HG03469 (cell line): ENCODE measurements at regions not wholly inside any gene's neighbourhood (a gene's known extent, or its start where the extent isn't known, plus 50 kb on each side); places are given as distances from the start of the nearest gene placed in this dataset.
A peak's percentile ranks its signal among the peaks of the same experiment; 100 is the strongest.

Source experiments
- ATAC-seq: cut with Tn5 transposase; IDR thresholded peaks from one replicate; pipeline ENCODE4 v1.9.1; 2021; ENCODE audit warnings: mild to moderate bottlenecking, moderate library complexity, moderate number of reproducible peaks; ENCODE audit not compliant: unreplicated experiment

- no peak for ATAC-seq
Measured at GRCh38 chr15:47177177-47177576, 540.1 kb upstream of the SEMA6D start.

- ATAC-seq, result no peak
Measured at GRCh38 chr15:47179988-47180387, 537.3 kb upstream of the SEMA6D start.

- ATAC-seq, result no peak
Measured at GRCh38 chr15:47182818-47183217, 534.5 kb upstream of the SEMA6D start.

- no peak for ATAC-seq
Measured at GRCh38 chr15:47184003-47184907, 533.0 kb upstream of the SEMA6D start.

- ATAC-seq, result no peak
Measured at GRCh38 chr15:47184908-47185801, 532.1 kb upstream of the SEMA6D start.

GRCh38 chr15:47186075-47186474, 531.2 kb upstream of the SEMA6D start:
- ATAC-seq, result no peak

- ATAC-seq, result no peak
Measured at GRCh38 chr15:47188758-47189507, 528.4 kb upstream of the SEMA6D start.

- ATAC-seq, result no peak
Measured at GRCh38 chr15:47194718-47195117, 522.6 kb upstream of the SEMA6D start.

GRCh38 chr15:47196048-47196447, 521.3 kb upstream of the SEMA6D start:
- peak; percentile 90 for ATAC-seq

GRCh38 chr15:47203993-47204392, 513.3 kb upstream of the SEMA6D start:
- no peak for ATAC-seq

GRCh38 chr15:47206358-47206978, 510.8 kb upstream of the SEMA6D start:
- no peak for ATAC-seq

GRCh38 chr15:47209591-47209990, 507.7 kb upstream of the SEMA6D start:
- no peak for ATAC-seq

- ATAC-seq, result no peak
Measured at GRCh38 chr15:47212222-47213010, 504.9 kb upstream of the SEMA6D start.

- no peak for ATAC-seq
Measured at GRCh38 chr15:47213883-47214282, 503.4 kb upstream of the SEMA6D start.

GRCh38 chr15:47218295-47218694, 499.0 kb upstream of the SEMA6D start:
- no peak for ATAC-seq

GRCh38 chr15:47244361-47244760, 472.9 kb upstream of the SEMA6D start:
- ATAC-seq, result no peak

GRCh38 chr15:47246317-47246716, 471.0 kb upstream of the SEMA6D start:
- no peak for ATAC-seq

- ATAC-seq, result no peak
Measured at GRCh38 chr15:47258521-47258920, 458.8 kb upstream of the SEMA6D start.

GRCh38 chr15:47265686-47266085, 451.6 kb upstream of the SEMA6D start:
- no peak for ATAC-seq

- no peak for ATAC-seq
Measured at GRCh38 chr15:47266566-47266965, 450.7 kb upstream of the SEMA6D start.
